HEK293T (cell line): ENCODE measurements at regions not wholly inside any gene's neighbourhood (a gene's known extent, or its start where the extent isn't known, plus 50 kb on each side); places are given as distances from the start of the nearest gene placed in this dataset.

Experiments used
- ARNT ChIP-seq: fragments of 450-650 bp; IDR thresholded peaks from 2 replicates; pipeline ENCODE4 v1.6.1; 2017; ENCODE audit warnings: mild to moderate bottlenecking
- BHLHE40 ChIP-seq: fragments of 450-650 bp; IDR thresholded peaks from 2 replicates; pipeline ENCODE4 v1.6.1; 2016; ENCODE audit warnings: mild to moderate bottlenecking, moderate library complexity, borderline replicate concordance
- CTBP1 ChIP-seq: fragments of 450-650 bp; IDR thresholded peaks from 2 replicates; pipeline ENCODE4 v1.6.1; 2016; ENCODE audit warnings: borderline replicate concordance
- ELF4 ChIP-seq: fragments of 450-650 bp; IDR thresholded peaks from 2 replicates; pipeline ENCODE4 v1.6.1; 2017; ENCODE audit warnings: antibody characterized with exemption
- FOXK2 ChIP-seq: fragments of 450-650 bp; IDR thresholded peaks from 2 replicates; pipeline ENCODE4 v1.6.1; 2016; ENCODE audit warnings: mild to moderate bottlenecking
- FOXM1 ChIP-seq: fragments of 450-650 bp; IDR thresholded peaks from 2 replicates; pipeline ENCODE4 v1.6.1; 2017; ENCODE audit warnings: mild to moderate bottlenecking, borderline replicate concordance
- HDGF ChIP-seq: fragments of 450-650 bp; IDR thresholded peaks from 2 replicates; pipeline ENCODE4 v1.6.1; 2017; ENCODE audit warnings: antibody characterized with exemption, borderline replicate concordance
- LEF1 ChIP-seq: fragments of 450-650 bp; IDR thresholded peaks from 2 replicates; pipeline ENCODE4 v1.6.1; 2017; ENCODE audit warnings: mild to moderate bottlenecking, borderline replicate concordance
- NFRKB ChIP-seq: fragments of 450-650 bp; IDR thresholded peaks from 2 replicates; pipeline ENCODE4 v1.6.1; 2016; ENCODE audit warnings: mild to moderate bottlenecking, moderate library complexity
- PKNOX1 ChIP-seq: fragments of 450-650 bp; IDR thresholded peaks from 2 replicates; pipeline ENCODE4 v1.6.1; 2016
- SP1 ChIP-seq: fragments of 450-650 bp; IDR thresholded peaks from 2 replicates; pipeline ENCODE4 v1.6.1; 2017
- SUZ12 ChIP-seq: fragments of 450-650 bp; IDR thresholded peaks from 2 replicates; pipeline ENCODE4 v1.6.1; 2016; ENCODE audit warnings: mild to moderate bottlenecking

GRCh38 chr7:96770758-96771157 is 61.1 kb upstream of the SEM1 start:
- TF ChIP-seq CTBP1 (no peak), SUZ12 (no peak), ARNT (no peak), BHLHE40 (no peak), SP1 (no peak), FOXM1 (no peak), NFRKB (no peak), PKNOX1 (no peak), ELF4 (no peak), FOXK2 (no peak), LEF1 (no peak), HDGF (no peak)
